PC-9 (cell line): ENCODE measurements at regions not wholly inside any gene's neighbourhood (a gene's known extent, or its start where the extent isn't known, plus 50 kb on each side); places are given as distances from the start of the nearest gene placed in this dataset.

Source experiments
- BruUV-seq: library from RNA; stranded (reverse); fragments of 400-500 nt; replicated peaks from 2 replicates; lab custom pipeline; 2021; lab: Mats Ljungman, UMichigan
- CTCF ChIA-PET: fragments of 300-600 bp; sonication (Branson Sonifier 250); formaldehyde crosslinking; loops from one replicate; lab custom pipeline; 2022; ENCODE audit warnings: antibody characterized with exemption; lab: Charles Lee
- POLR2A ChIA-PET: fragments of 300-600 bp; sonication (Branson Sonifier 250); formaldehyde crosslinking; loops from one replicate; lab custom pipeline; 2022; ENCODE audit warnings: antibody characterized with exemption; ENCODE audit not compliant: unreplicated experiment; lab: Charles Lee
- DNase-seq, 2 experiments: peaks; one replicate each; pipeline versions ENCODE4 v3.0.0 to v3.0.0-alpha.2; 2015 to 2022; ENCODE audit warnings: mixed read lengths in 1 of 2
- H2AFZ ChIP-seq: fragments of 200-600 bp; sonication (generic); 2 replicates; pipeline ENCODE4 v1.8.1; 2017; ENCODE audit warnings: antibody characterized with exemption
- H3F3A ChIP-seq: fragments of 200-600 bp; sonication (generic); 2 replicates; pipeline ENCODE4 v1.8.1; 2017; ENCODE audit warnings: antibody characterized with exemption, mild to moderate bottlenecking, low read depth; ENCODE audit not compliant: insufficient read depth
- H3K27ac ChIP-seq: fragments of 200-600 bp; sonication (generic); 2 replicates; pipeline ENCODE4 v1.6.1; 2016; ENCODE audit warnings: mixed run types
- H3K27me3 ChIP-seq: fragments of 200-600 bp; sonication (generic); 2 replicates; pipeline ENCODE4 v1.6.1; 2016; ENCODE audit warnings: low read depth, mixed run types; ENCODE audit not compliant: insufficient read depth
- H3K36me3 ChIP-seq: fragments of 200-600 bp; sonication (generic); 2 replicates; pipeline ENCODE4 v1.6.1; 2016; ENCODE audit warnings: low read depth, mixed run types
- H3K4me1 ChIP-seq: fragments of 200-600 bp; sonication (generic); replicated peaks from 2 replicates; pipeline ENCODE4 v1.6.1; 2016; ENCODE audit warnings: mixed run types; ENCODE audit not compliant: insufficient read depth
- H3K4me2 ChIP-seq: fragments of 200-600 bp; sonication (generic); 2 replicates; pipeline ENCODE4 v1.6.1; 2017; ENCODE audit warnings: mixed run types
- H3K4me3 ChIP-seq: fragments of 200-600 bp; sonication (generic); 2 replicates; pipeline ENCODE4 v1.6.1; 2016; ENCODE audit warnings: mixed run types
- H3K79me2 ChIP-seq: fragments of 200-600 bp; sonication (generic); 2 replicates; pipeline ENCODE4 v1.6.1; 2017; ENCODE audit warnings: low read depth, mixed run types
- H3K9me2 ChIP-seq: fragments of 200-600 bp; sonication (generic); 2 replicates; pipeline ENCODE4 v1.8.1; 2017; ENCODE audit warnings: mild to moderate bottlenecking; ENCODE audit not compliant: insufficient read depth
- H3K9me3 ChIP-seq: fragments of 200-600 bp; sonication (generic); 2 replicates; pipeline ENCODE4 v1.8.1; 2016; ENCODE audit warnings: low read depth; ENCODE audit not compliant: insufficient read depth
- H4K20me1 ChIP-seq: fragments of 200-600 bp; sonication (generic); 2 replicates; pipeline ENCODE4 v1.8.1; 2017; ENCODE audit not compliant: insufficient read depth
- CTCF ChIP-seq: fragments of 200-600 bp; sonication (generic); conservative IDR thresholded peaks from 2 replicates; pipeline ENCODE4 v1.6.1; 2017; ENCODE audit warnings: mixed run types, antibody characterized with exemption, mild to moderate bottlenecking, moderate library complexity
- EZH2 ChIP-seq: fragments of 200-600 bp; sonication (generic); IDR thresholded peaks from 2 replicates; pipeline ENCODE4 v1.8.0; 2017; ENCODE audit warnings: antibody characterized with exemption, low read depth
- intact Hi-C: fragments of 100-400 bp; cut with micrococcal nuclease; formaldehyde crosslinking; loops from one replicate; pipeline ENCODE4 v1.10.0; 2022; ENCODE audit not compliant: unreplicated experiment

- ChIA-PET CTCF (no interaction called here), POLR2A (no interaction called here)
- intact Hi-C loops = no loop called here
- peaks cover 4% of the 10 kb centered on the region; the same call in 1 of the 2 replicates for H3K9me3 ChIP-seq
- H4K20me1 ChIP-seq = no peaks in the 10 kb centered on the region
- H3K27ac ChIP-seq = no peak overlapping the region
- H3K36me3 ChIP-seq = no peaks in the 10 kb centered on the region
- no peaks in the 10 kb centered on the region for H3K4me1 ChIP-seq
- H3K9me2 ChIP-seq = no peaks in the 10 kb centered on the region
- TF ChIP-seq CTCF (no peak), EZH2 (no peak)
- H3K4me3 ChIP-seq = no peak overlapping the region
- H3K27me3 ChIP-seq = no peaks in the 10 kb centered on the region
- DNase-seq = no peak
- no TSS peak for BruUV-seq
- no peaks in the 10 kb centered on the region for H3K79me2 ChIP-seq
- no peaks in the 10 kb centered on the region for H3F3A ChIP-seq
- H2AFZ ChIP-seq = no peak overlapping the region
- H3K4me2 ChIP-seq = no peak overlapping the region
Observed at GRCh38 chr3:104452697-104453096, 914.0 kb upstream of the ALCAM start.

- H3K4me1 ChIP-seq = no peaks in the 10 kb centered on the region
- no peaks in the 10 kb centered on the region for H3K36me3 ChIP-seq
- intact Hi-C loops = no loop called here
- TF ChIP-seq CTCF (no peak), EZH2 (no peak)
- CTCF ChIA-PET = no interaction called here
- H3K4me2 ChIP-seq = no peak overlapping the region
- H3F3A ChIP-seq = no peaks in the 10 kb centered on the region
- H3K9me3 ChIP-seq = no peaks in the 10 kb centered on the region
- H2AFZ ChIP-seq = no peak overlapping the region
- H4K20me1 ChIP-seq = no peaks in the 10 kb centered on the region
- POLR2A ChIA-PET = no interaction called here
- no TSS peak for BruUV-seq
- H3K27me3 ChIP-seq = no peaks in the 10 kb centered on the region
- no peaks in the 10 kb centered on the region for H3K79me2 ChIP-seq
- no peak for DNase-seq
- no peak overlapping the region for H3K27ac ChIP-seq
- H3K9me2 ChIP-seq = no peaks in the 10 kb centered on the region
- no peak overlapping the region for H3K4me3 ChIP-seq
Observed at GRCh38 chr3:104458657-104459056, 908.1 kb upstream of the ALCAM start.

- ChIA-PET POLR2A (interaction anchor here (0.5 kb wide), 1 partner anchor 941 kb away, joined by 5 read pairs; no protein-coding TSS in a partner anchor), CTCF (interaction anchor here (1.1 kb wide), 1 partner anchor 188 kb away, joined by 3 read pairs; no protein-coding TSS in a partner anchor)
- no peaks in the 10 kb centered on the region for H3K27me3 ChIP-seq
- intact Hi-C loops = no loop called here
- H3F3A ChIP-seq = no peaks in the 10 kb centered on the region
- no peaks in the 10 kb centered on the region for H4K20me1 ChIP-seq
- no peaks in the 10 kb centered on the region for H3K4me1 ChIP-seq
- H3K4me2 ChIP-seq = no peak overlapping the region
- H2AFZ ChIP-seq = no peak overlapping the region
- BruUV-seq = no TSS peak
- 0 out of 2 replicates have a peak, but pooled peaks cover 4% of the 10 kb centered on the region for H3K9me3 ChIP-seq
- H3K9me2 ChIP-seq = no peaks in the 10 kb centered on the region
- TF ChIP-seq EZH2 (no peak), CTCF (peak; percentile 47; the same call in 1 of the 2 replicates)
- no peaks in the 10 kb centered on the region for H3K36me3 ChIP-seq
- no peaks in the 10 kb centered on the region for H3K79me2 ChIP-seq
- DNase-seq = no peak
- H3K27ac ChIP-seq = no peak overlapping the region
- no peak overlapping the region for H3K4me3 ChIP-seq
Observed at GRCh38 chr3:104460477-104461406, 906.0 kb upstream of the ALCAM start.
